SK-N-SH (cell line): ENCODE measurements at regions not wholly inside any gene's neighbourhood (a gene's known extent, or its start where the extent isn't known, plus 50 kb on each side); places are given as distances from the start of the nearest gene placed in this dataset.

Experiments
- EZH2phosphoT487 ChIP-seq: fragments of 200-600 bp; sonication (generic); IDR thresholded peaks from 2 replicates; pipeline ENCODE4 v1.6.1; 2017; ENCODE audit warnings: low read depth, mixed run types, mild to moderate bottlenecking, antibody characterized with exemption, moderate library complexity, borderline replicate concordance
- FOSL2 ChIP-seq: IDR thresholded peaks from 2 replicates; pipeline ENCODE4 v1.4.0; 2012; ENCODE audit warnings: low read depth, mild to moderate bottlenecking, moderate library complexity, borderline replicate concordance
- POLR2AphosphoS5 ChIP-seq: IDR thresholded peaks from 2 replicates; pipeline ENCODE4 v1.6.1; 2012; ENCODE audit warnings: low read depth, low read length
- RXRA ChIP-seq: IDR thresholded peaks from 2 replicates; pipeline ENCODE4 v1.4.0; 2012; ENCODE audit warnings: low read depth, mild to moderate bottlenecking, borderline replicate concordance
- TF ChIP-seq, protein P1 (sequence below): fragments of 200-600 bp; sonication (generic); IDR thresholded peaks from 2 replicates; pipeline ENCODE4 v1.6.1; 2017; ENCODE audit warnings: antibody characterized with exemption, mild to moderate bottlenecking, moderate library complexity

DNA sequence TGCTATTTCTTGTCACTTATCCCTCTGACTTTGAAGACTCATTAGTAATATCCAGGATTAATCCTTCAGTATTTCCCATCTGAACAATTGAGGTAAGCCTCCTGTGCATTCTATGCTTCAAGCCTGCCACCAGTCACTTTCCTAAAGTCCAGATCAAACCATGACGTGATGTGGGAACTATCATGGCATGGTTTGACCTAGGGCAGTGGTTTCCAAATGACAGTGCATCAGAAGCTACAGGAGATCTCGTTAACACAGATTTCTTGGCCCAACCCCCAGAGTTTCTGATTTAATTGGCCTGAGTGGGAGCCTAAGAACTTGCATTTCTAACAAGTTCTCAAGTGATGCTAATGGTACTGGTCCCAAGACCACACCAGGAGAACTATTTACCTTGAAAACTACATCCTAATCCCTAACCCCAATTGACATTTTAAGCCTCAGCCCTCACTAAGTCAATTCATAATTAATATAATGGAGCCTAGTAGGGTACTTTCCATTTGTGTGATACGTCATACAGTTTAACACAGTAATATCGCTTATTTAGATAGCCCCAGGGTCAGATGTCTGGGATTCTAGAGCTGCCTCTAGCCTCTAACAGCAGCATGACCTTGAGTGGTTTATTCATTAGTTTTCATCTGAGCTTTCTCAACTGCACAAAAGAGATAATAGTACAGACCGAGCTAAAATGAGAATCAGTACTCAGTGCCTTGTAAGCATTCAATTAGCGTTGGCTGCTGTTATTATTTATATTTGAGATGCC lies 907.6 kb downstream of the TFAP2A start:
- TF ChIP-seq EZH2phosphoT487, result no peak
- TF ChIP-seq RXRA, result no peak
- TF ChIP-seq, protein P1, sequence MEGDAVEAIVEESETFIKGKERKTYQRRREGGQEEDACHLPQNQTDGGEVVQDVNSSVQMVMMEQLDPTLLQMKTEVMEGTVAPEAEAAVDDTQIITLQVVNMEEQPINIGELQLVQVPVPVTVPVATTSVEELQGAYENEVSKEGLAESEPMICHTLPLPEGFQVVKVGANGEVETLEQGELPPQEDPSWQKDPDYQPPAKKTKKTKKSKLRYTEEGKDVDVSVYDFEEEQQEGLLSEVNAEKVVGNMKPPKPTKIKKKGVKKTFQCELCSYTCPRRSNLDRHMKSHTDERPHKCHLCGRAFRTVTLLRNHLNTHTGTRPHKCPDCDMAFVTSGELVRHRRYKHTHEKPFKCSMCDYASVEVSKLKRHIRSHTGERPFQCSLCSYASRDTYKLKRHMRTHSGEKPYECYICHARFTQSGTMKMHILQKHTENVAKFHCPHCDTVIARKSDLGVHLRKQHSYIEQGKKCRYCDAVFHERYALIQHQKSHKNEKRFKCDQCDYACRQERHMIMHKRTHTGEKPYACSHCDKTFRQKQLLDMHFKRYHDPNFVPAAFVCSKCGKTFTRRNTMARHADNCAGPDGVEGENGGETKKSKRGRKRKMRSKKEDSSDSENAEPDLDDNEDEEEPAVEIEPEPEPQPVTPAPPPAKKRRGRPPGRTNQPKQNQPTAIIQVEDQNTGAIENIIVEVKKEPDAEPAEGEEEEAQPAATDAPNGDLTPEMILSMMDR, result no peak
- no peak for TF ChIP-seq FOSL2
- TF ChIP-seq POLR2AphosphoS5, result no peak
